Inflammatory macrophage (primary cell): ENCODE measurements at regions not wholly inside any gene's neighbourhood (a gene's known extent, or its start where the extent isn't known, plus 50 kb on each side); places are given as distances from the start of the nearest gene placed in this dataset.
"Not testable (repeated sequence)": the region's sequence is repeated elsewhere in the genome, so short reads cannot be mapped to it uniquely, and the experiment has no call there.

Experiments used
- DNase-seq, 2 donors: peaks; one replicate each; pipeline ENCODE4 v3.0.0-alpha.2; 2020 to 2022

- peak; percentile 74 to 76 for DNase-seq
Measured at GRCh38 chr2:59301466-59302402, 1060.6 kb upstream of the FANCL start.

GRCh38 chr2:59297816-59298215, 1056.7 kb upstream of the FANCL start:
- no peak for DNase-seq

GRCh38 chr2:59296279-59296678, 1055.2 kb upstream of the FANCL start:
- DNase-seq, result no peak

- no peak for DNase-seq
Measured at GRCh38 chr2:59295524-59296162, 1054.5 kb upstream of the FANCL start.

- no peak for DNase-seq
Measured at GRCh38 chr2:59288771-59289170, 1047.6 kb upstream of the FANCL start.

GRCh38 chr2:59282374-59283057, 1041.4 kb upstream of the FANCL start:
- no peak for DNase-seq

- peak in 1 of 2 donors; percentile 26 for DNase-seq
Measured at GRCh38 chr2:59277671-59278070, 1036.5 kb upstream of the FANCL start.

GRCh38 chr2:59276917-59277316, 1035.8 kb upstream of the FANCL start:
- DNase-seq, result no peak

- DNase-seq, result peak in 1 of 2 donors; percentile 5
Measured at GRCh38 chr2:59276033-59276432, 1034.9 kb upstream of the FANCL start.

- no peak for DNase-seq
Measured at GRCh38 chr2:59266453-59266852, 1025.3 kb upstream of the FANCL start.

- no peak for DNase-seq
Measured at GRCh38 chr2:59259913-59260312, 1018.8 kb upstream of the FANCL start.

GRCh38 chr2:59256290-59256689, 1015.2 kb upstream of the FANCL start:
- DNase-seq, result no peak

GRCh38 chr2:59254279-59254678, 1013.2 kb upstream of the FANCL start:
- DNase-seq, result no peak

GRCh38 chr2:59250307-59250677, 1009.2 kb upstream of the FANCL start:
- no peak for DNase-seq

- no peak for DNase-seq
Measured at GRCh38 chr2:59249441-59250306, 1008.5 kb upstream of the FANCL start.

GRCh38 chr2:59239146-59239545, 998.0 kb upstream of the FANCL start:
- no peak for DNase-seq

- no peak for DNase-seq
Measured at GRCh38 chr2:59237311-59237710, 996.2 kb upstream of the FANCL start.

GRCh38 chr2:59236723-59237122, 995.6 kb upstream of the FANCL start:
- DNase-seq, result peak; percentile 19 to 46

GRCh38 chr2:59233920-59234319, 992.8 kb upstream of the FANCL start:
- DNase-seq, result no peak

GRCh38 chr2:59233448-59233847, 992.3 kb upstream of the FANCL start:
- no peak for DNase-seq

GRCh38 chr2:59232394-59233165, 991.5 kb upstream of the FANCL start:
- DNase-seq, result peak in 1 of 2 donors; percentile 13

GRCh38 chr2:59226362-59226761, 985.2 kb upstream of the FANCL start:
- not testable (repeated sequence) for DNase-seq
